Fibroblast of skin of scalp (primary cell): ENCODE measurements at regions not wholly inside any gene's neighbourhood (a gene's known extent, or its start where the extent isn't known, plus 50 kb on each side); places are given as distances from the start of the nearest gene placed in this dataset.
"Not testable (repeated sequence)": the region's sequence is repeated elsewhere in the genome, so short reads cannot be mapped to it uniquely, and the experiment has no call there.

Source experiments
- DNase-seq: peaks from one replicate; pipeline ENCODE4 v3.0.0-alpha.2; 2013

GRCh38 chr1:14413819-14414490, 184.5 kb upstream of the KAZN start:
- peak; percentile 77 for DNase-seq

- no peak for DNase-seq
These were observed 183.1 kb upstream of the KAZN start for GRCh38 chr1:14415396-14415795.

GRCh38 chr1:14419778-14420218, 178.7 kb upstream of the KAZN start:
- DNase-seq, result not testable (repeated sequence)

- no peak for DNase-seq
These were observed 177.8 kb upstream of the KAZN start for GRCh38 chr1:14420686-14421085.

- no peak for DNase-seq
These were observed 177.0 kb upstream of the KAZN start for GRCh38 chr1:14421295-14421976.

- DNase-seq, result no peak
These were observed 176.4 kb upstream of the KAZN start for GRCh38 chr1:14421977-14422609.

- no peak for DNase-seq
These were observed 174.0 kb upstream of the KAZN start for GRCh38 chr1:14424325-14425002.

- no peak for DNase-seq
These were observed 171.6 kb upstream of the KAZN start for GRCh38 chr1:14426854-14427253.

GRCh38 chr1:14429577-14429976, 168.9 kb upstream of the KAZN start:
- no peak for DNase-seq

GRCh38 chr1:14432728-14433127, 165.8 kb upstream of the KAZN start:
- DNase-seq, result not testable (repeated sequence)

GRCh38 chr1:14435368-14436023, 163.0 kb upstream of the KAZN start:
- no peak for DNase-seq

- DNase-seq, result no peak
These were observed 161.0 kb upstream of the KAZN start for GRCh38 chr1:14437417-14437918.

- no peak for DNase-seq
These were observed 160.2 kb upstream of the KAZN start for GRCh38 chr1:14438127-14438769.

GRCh38 chr1:14439015-14439414, 159.5 kb upstream of the KAZN start:
- DNase-seq, result no peak

GRCh38 chr1:14440166-14440565, 158.3 kb upstream of the KAZN start:
- DNase-seq, result peak; percentile 9

- DNase-seq, result no peak
These were observed 157.8 kb upstream of the KAZN start for GRCh38 chr1:14440731-14441130.

GRCh38 chr1:14441302-14441741, 157.2 kb upstream of the KAZN start:
- DNase-seq, result peak; percentile 86

- DNase-seq, result no peak
These were observed 155.8 kb upstream of the KAZN start for GRCh38 chr1:14442669-14443068.

- DNase-seq, result peak; percentile 32
These were observed 155.2 kb upstream of the KAZN start for GRCh38 chr1:14443164-14443787.

- no peak for DNase-seq
These were observed 147.3 kb upstream of the KAZN start for GRCh38 chr1:14451217-14451616.

GRCh38 chr1:14452551-14452950, 145.9 kb upstream of the KAZN start:
- no peak for DNase-seq
